ENCODE measurements at regions not wholly inside any gene's neighbourhood (a gene's known extent, or its start where the extent isn't known, plus 50 kb on each side); places are given as distances from the start of the nearest gene placed in this dataset.

- DNase-seq: no peak
These were observed 232.2 kb upstream of the UGT8 start for GRCh38 chr4:114366368-114366767.

GRCh38 chr4:114368751-114369150, 229.9 kb upstream of the UGT8 start:
- DNase-seq: no peak

GRCh38 chr4:114373508-114373907, 225.1 kb upstream of the UGT8 start:
- DNase-seq: no peak

DNA sequence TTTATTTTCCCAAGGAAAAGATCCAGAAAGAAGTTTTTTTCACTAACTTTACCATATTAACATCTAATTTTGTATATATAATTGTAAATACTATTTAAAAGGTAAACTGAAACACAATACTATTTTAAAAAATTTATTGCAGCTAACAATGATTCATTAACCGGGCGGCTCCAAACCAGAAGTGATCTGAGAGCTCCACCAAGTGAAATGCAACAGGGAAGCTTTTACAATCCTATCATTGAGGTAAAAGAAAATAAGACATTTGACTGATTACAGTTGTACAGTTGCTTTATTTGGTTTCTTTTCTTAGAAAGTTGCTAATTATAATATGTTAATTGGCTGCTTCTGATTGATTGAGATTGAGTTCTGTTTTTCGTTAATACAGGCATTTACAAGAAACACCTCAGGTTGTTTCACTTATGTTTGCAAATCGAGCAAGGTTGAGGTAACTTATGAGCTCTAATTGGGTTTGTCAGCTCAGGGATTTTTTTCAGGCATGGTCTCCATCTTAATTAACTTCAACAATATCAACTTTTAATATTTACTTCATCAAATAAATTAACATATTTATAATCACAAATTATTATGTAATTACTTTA, 220.2 kb upstream of the UGT8 start:
- DNase-seq: no peak

DNA sequence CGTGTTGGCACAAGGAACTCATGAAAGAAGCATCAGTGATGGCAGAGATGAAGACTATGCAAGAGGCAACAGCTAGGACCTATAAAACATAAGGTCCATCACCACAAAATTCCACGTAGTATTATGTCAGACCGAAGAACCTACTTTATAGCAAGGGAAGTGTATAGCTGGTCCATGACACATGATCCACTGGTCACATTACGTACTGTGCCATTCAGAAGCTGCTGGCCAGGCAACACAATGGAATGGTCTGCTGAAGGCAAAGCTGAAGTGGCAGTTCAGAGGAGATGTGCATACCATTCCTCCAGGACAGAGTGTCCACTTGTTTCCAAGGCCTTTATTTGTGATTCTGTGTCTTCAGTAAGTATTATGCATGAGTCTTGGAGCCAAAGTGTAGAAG, 215.5 kb upstream of the UGT8 start:
- no peak for DNase-seq

- DNase-seq: no peak
These were observed 214.9 kb upstream of the UGT8 start for GRCh38 chr4:114383721-114384120.

DNA sequence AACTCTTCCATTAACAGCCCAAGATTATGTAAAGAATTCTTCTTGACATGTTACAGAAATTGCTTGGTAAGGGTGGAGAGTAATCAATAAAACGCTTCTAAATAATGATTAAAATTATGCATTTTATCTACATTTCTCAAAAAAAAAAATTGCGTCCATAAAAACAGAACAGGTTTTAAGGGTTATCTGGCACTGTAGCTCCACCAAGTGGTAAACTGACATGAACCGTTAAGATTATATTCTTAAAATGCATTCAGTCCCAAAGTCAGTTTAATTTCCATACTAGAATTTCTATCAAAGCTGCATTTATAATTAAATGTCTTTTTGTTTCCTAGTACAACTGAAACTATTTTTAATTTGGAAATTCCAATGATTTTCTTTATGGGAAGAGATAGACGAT, 214.0 kb upstream of the UGT8 start:
- peak; percentile 32 for DNase-seq

DNA sequence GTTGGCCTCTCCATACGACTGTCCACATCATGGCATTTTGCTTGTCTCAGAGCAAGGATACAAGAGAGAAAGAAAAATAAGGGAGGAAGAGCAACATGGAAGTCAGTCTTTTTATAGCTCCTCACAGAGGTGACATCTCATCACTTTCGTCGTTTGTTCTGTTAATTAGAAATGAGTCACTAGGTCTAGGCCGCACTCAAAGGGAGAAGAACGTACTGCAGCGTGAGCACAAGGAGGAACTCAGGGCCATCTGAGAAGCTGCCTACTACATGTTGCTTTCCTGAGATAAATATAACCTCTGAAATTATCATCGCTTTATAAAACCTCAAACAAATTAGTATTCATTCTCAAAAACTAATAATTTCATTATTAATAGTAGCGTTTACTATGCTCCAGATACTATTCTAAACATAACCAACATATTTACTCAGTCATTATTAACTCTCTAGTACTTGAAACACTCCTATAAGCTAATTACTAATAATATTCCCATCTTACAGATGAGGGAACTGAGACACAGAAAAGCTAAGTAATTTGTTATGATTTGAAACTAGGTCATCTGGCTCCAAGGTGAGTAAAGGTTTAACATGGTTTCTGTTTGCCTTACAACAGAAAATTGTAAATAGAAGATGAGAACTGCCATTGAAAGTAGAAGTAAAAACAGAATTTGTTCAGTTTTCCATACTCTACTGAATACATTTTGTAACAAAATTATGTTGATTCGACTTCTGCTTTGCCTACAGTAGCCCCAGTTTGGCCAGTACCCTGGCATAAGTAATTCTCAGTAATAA, 213.2 kb upstream of the UGT8 start:
- DNase-seq: no peak

DNA sequence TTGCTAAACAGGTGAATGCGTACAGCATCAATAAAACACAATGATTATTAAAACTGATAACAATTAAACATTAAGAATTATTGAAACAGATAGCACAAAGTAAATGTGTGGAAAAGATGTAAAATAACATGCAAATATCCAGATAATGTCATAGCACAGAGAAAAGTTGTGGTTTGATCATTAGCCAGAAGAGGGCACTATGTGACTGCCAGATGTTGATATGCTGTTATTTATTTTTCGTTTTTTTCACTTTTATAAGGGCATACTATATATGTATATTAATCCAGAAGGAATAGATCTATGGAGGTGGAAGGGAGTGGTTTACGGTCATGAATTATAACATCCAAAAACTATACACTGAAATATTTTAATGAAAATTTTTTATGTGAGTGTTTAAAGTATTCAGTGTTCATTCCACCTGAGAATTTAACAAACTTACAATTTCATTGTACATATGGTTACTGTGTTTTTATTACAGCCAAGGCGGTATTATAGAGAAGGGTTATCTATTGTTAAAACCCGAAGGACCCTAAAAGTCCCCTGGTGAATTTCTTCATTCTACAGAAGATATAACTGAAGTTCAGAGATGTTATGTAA, 211.9 kb upstream of the UGT8 start:
- no peak for DNase-seq

- DNase-seq: no peak
These were observed 209.4 kb upstream of the UGT8 start for GRCh38 chr4:114389070-114389685.

DNA sequence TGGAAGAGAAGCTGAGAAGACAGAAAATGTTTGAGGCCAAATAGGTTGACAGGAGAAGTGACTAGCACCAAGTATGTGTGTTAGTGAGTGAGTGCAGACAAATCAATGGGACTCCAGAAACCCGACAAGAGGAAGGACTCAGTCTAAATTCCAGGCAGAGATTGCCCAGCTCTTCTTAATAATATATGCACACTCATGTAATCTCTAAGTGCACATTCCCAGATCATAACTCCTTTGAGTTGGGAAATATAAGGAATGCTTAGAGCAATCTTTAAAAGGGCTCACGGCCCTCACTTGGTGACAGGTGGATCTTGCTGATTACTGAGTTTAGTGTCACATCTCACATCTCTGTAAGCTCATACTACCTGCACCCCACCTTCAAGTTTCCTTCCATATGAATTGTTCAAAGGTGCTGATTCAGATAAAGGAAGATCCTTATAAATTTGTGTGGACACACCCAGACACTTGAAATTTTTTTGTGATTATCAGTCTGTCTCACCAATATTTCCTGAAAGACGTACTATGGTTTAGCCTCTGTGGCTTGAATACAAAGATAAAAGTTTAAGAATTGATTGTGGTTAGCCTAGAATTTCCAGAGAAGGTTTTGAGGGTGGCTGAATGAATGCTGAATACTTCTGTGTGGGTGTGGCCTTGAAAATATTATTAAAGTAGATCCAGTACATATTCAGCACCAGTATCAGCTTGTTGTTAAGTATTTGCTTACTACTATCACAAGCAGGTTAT, 205.1 kb upstream of the UGT8 start:
- no peak for DNase-seq

GRCh38 chr4:114396808-114397207, 201.8 kb upstream of the UGT8 start:
- no peak for DNase-seq

- DNase-seq: no peak
These were observed 200.2 kb upstream of the UGT8 start for GRCh38 chr4:114398410-114398809.

- DNase-seq: no peak
These were observed 199.5 kb upstream of the UGT8 start for GRCh38 chr4:114399105-114399504.

- no peak for DNase-seq
These were observed 198.1 kb upstream of the UGT8 start for GRCh38 chr4:114400531-114400930.

DNA sequence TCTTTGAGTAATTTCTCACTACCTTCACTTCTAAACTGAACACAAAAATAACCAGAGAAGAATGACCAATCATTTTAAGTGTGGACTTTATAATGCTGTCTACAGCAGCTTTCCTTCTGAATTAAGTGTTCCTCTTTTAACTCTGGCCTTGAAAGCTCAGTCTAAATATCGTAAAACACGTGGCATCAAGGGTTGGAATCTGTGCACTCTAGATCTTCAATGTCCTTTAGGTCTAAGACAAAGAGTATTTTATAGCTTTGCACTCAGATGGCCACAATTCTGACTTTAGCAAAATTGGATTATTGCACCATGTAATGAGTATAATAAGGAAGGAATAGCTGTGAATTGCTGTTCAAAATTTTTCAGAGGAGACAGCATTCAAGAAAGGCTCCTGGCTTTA, 197.1 kb upstream of the UGT8 start:
- no peak for DNase-seq

DNA sequence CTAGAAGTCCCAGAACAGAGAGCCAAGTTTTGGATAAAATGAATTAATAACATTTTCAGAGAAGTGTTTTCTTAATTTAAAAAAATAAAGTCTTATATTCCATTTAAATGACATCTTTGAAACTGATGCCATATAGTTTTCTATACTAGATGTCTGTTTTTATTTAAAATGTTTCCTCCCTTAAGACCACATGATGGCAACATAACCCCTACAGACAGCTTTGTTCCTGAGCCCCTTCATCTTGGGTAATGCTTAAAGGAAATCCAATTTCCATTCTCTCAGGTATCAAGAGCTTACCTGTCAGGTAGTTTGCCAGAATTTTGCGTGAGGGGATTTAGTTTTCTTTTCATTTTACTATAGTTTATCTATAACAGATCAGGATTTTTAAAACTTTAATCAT, 181.4 kb upstream of the UGT8 start:
- DNase-seq: no peak

DNA sequence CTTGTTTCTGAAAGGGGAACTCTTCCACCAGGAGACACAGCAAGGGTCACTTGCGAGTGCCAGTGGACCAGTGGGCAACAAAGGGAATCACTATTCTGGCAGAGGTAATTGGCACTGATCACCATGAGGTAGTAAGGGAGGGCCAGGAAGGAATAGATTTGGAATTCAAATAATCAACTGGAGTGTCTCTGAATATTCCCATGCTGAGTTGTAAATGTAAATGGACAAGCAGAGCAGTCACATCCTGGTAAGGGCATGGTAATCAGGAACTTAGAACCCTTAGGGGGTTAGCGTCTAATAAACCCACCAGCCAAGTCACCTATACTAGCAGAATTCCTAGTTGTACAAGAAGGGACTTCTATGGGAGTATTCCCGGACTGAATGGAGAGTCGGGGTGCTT, 178.5 kb upstream of the UGT8 start:
- no peak for DNase-seq

DNA sequence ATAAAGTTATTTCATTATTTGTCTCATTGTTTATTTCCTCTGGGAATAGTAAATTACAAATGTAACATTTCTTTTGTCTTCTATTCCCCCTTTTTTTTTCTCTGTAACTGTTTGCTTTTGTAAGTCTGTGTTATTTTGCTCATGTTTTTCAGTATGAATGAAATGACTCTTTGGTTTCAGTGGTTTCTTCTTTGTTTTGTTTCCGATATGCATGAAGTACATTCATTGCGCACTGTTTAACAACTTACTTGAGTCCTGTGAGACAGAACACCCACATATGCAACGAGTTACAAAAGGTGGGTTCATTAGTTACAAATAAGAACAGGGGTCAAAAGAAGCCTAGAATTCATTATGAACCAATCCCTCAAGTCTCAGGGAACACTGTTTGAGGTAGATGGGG, 175.0 kb upstream of the UGT8 start:
- no peak for DNase-seq

GRCh38 chr4:114435116-114435515, 163.5 kb upstream of the UGT8 start:
- no peak for DNase-seq

DNA sequence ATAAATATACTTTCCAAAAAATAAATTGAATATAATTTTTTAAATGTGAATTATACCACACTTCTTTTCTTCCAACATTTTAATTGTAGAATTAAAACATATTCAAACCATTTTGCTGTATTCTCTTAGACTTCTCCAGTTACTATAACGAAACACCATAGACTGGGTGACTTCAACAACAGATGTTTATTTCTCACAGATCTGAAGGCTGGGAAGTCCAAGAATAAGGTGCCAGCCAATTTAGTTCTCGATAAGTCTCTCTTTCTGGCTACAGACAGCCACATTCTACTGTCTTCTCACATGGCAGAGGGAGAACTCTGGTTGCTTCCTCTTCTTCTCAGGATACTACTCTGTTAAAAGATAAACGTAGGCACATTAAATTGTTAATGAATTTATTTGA, 155.8 kb upstream of the UGT8 start:
- DNase-seq: no peak

DNA sequence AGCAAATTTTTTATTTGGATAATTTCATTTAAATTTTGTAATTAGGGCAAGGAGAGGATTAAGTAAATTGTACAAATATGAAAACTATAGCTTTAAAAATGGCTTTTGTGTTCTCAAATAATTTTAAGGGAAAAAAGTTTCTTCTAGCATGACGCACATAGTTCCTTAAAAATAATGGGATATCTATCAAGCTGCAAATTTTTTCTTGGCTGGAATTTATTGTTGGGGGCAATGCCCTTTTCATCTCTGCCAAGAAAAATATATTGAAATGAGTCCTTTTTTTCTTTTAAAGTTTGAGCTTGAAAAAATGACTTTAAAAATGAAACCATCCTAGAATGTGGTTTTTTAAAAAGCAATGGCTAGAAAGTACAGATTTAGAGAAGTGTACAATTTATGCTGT, 154.4 kb upstream of the UGT8 start:
- no peak for DNase-seq

Measured in left kidney (tissue), 1 donor.